HG03103 (cell line): ENCODE measurements at regions not wholly inside any gene's neighbourhood (a gene's known extent, or its start where the extent isn't known, plus 50 kb on each side); places are given as distances from the start of the nearest gene placed in this dataset.

ENCODE experiments used
- ATAC-seq: cut with Tn5 transposase; IDR thresholded peaks from one replicate; pipeline ENCODE4 v1.9.1; 2021; ENCODE audit warnings: low read depth; ENCODE audit not compliant: unreplicated experiment

- ATAC-seq = no peak
Measured at GRCh38 chr3:194801461-194802432, 116.1 kb downstream of the FAM43A start.

GRCh38 chr3:194804796-194805195, 119.1 kb downstream of the FAM43A start:
- ATAC-seq = no peak

- ATAC-seq = no peak
Measured at GRCh38 chr3:194805546-194805945, 119.9 kb downstream of the FAM43A start.

- no peak for ATAC-seq
Measured at GRCh38 chr3:194806991-194807630, 121.4 kb downstream of the FAM43A start.

DNA sequence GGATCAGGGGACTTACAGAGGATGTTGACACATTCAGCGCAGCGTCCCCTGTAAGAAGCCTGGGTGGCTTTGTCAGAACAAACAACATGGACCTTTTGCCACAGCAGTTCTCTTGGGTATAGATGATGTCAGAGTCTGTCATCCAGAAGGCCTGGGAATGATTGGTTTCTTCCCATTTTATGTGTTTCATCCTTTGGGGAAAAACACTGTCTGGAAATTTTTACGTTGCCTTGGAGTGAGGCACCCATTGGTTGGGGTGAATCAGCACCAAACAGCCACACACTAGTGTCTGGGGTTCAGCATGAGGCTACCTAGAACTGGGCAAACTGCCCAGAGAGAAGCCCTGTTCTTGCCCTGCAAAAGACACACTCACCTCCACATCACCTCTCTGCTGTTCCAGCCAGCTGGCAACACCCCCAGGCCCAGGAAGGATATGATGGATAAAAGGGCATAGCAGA, 123.0 kb downstream of the FAM43A start:
- no peak for ATAC-seq

GRCh38 chr3:194809382-194809781, 123.7 kb downstream of the FAM43A start:
- no peak for ATAC-seq

DNA sequence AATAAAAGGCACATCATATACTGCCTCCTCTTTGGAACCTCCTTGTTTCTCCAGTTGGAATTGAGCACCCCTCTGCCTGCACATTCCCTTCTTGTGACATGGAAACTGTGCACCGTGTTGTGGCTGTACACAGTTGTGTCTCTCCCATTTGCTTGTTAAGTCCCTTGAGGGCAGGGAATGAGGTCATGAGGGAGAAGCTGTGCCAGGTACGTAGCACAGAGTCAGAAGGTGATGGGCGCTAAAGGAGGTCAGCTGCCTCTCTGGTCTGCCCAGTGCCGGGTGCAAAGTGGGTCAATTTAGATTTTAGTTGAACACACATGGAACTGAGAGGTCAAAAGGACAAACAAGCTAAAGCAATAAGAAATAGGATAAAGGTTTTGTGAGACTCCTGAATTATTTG, 124.4 kb downstream of the FAM43A start:
- no peak for ATAC-seq

DNA sequence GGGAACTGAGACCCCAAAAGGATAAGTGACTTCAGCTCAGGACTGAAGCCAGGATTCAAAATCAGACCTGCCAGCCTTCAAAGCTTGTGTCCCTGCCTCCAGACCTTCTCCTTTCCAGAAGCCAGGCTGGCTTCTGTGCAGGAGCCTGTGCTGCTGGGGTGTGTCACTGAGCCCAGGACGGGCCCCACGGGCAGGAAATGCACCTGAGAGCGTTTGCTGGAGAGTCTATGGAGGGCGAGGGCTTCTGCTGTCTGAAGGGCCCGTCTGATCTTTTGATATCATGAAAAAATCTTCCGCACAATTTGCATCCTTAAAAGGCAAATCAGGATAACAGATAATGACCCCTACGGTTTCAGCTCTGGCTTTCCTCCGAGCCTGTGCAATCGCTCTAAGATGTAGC, 125.4 kb downstream of the FAM43A start:
- no peak for ATAC-seq

- ATAC-seq = no peak
Measured at GRCh38 chr3:194812176-194812575, 126.5 kb downstream of the FAM43A start.

DNA sequence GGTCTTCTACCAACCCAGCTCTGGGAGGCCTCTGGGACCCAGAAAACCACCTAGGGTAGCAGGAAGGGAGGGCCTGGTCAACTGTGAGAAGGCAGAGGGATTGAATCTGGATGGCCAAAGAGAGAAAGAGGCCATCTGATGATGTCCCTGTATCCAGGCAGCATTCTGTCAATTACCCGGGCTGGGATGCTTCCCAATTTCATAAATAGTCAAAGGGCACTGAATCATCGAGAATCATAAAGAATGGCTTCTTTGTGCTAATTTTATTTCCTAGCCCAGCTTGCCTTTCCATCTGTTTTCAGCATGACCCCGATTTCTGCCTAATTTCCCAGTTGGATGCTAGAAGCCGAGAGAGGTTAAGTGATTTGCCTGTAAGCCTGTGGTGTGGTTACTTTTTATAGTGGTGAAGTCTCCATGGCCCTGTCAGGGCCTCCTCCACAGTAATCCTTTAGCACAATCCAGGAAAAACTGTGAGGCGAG, 129.2 kb downstream of the FAM43A start:
- no peak for ATAC-seq

- no peak for ATAC-seq
Measured at GRCh38 chr3:194816748-194817591, 131.3 kb downstream of the FAM43A start.

GRCh38 chr3:194817592-194817930, 131.9 kb downstream of the FAM43A start:
- ATAC-seq = no peak

GRCh38 chr3:194817936-194818335, 132.3 kb downstream of the FAM43A start:
- ATAC-seq = no peak

DNA sequence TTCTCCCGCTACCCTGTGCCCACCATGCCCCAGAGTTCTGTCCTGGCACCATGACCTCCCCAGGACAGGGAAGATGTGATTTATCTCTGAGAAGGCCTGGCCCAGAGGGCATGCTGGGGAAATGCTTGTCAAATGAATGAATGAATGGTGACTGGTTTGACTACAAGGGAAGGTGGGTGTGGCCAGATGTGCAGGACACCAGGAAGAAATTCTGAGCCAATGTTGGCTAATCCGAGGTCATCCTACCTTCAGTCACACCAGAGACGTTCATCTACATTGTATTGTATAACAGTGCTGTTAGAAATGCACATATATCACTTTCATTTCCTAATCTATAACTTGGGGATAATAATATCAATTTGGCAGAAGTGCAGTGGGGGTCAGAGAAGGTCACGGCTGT, 138.4 kb downstream of the FAM43A start:
- no peak for ATAC-seq

DNA sequence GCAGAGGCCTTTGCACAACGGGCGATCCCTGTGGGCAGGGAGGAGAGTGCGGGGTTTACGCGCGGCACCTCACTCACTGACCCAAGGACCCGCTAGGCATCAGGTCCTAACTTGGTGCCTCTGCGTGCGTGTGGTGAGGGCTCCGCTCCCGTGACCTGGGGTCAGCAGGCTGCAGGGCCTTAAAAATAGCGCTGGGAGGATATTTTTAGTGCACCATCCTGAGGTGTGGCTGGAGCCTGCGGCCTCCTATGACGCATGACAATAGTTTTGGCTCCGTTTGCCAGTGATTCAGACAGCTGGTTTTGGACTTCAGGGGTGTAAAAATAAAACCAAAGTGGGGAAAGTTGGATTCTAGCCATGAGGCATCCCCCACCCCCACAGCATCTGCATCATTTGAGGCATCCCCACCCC, 139.0 kb downstream of the FAM43A start:
- ATAC-seq = no peak

DNA sequence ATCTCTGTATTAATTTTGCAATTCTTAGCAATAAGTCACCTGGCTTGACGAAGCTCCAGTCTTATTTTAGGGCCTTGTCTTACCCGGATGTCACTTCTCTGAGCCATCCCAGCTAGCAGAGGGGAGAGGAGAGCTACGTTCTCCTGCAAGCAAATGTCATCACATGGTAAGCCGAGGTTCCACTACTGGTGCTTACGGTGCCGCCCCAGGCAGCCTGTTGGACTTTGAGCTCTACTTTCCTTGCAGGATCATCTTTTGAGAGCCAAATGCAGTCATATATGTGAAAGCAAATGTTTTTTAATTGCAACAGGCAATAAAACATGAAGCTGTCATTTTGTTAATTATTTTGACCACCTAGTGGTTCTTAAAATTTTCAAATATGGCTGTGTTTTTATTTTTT, 140.9 kb downstream of the FAM43A start:
- ATAC-seq = no peak

DNA sequence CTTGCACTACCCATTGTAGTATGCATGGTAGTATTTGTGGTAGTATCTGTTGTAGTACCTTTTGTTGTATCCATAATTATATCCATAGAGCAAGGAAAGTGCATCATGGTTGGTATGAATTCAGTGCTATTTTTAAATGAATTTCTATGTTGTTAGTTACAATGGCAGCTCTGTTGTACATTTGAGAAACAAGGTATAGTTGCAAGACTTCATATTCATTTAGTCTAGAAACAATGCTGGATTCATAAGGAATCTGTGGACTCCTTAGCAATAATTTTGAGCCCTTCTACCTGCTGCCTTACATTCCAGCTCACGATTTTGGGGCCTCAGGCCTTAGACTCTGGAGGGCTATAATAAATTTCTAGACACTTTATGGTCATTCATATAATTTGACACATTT, 141.8 kb downstream of the FAM43A start:
- no peak for ATAC-seq

DNA sequence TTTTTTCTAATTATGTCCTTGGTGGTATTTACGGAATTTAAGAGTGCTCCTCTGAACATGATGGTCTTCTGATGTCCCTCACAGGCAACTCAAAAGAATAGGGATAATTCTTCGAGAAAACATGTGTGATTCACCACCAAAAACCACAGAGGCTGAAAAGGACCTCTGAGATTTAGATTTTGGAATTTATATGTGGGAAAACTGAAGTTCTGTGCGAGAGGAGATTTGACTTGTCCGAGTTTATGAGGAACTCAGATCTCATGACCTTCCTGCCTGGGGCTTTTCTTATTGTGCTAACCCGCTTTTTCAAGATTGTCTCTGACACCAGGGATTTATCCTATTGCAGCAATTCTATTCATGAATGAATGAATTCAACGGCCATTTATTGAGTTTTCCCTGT, 142.4 kb downstream of the FAM43A start:
- ATAC-seq = no peak

DNA sequence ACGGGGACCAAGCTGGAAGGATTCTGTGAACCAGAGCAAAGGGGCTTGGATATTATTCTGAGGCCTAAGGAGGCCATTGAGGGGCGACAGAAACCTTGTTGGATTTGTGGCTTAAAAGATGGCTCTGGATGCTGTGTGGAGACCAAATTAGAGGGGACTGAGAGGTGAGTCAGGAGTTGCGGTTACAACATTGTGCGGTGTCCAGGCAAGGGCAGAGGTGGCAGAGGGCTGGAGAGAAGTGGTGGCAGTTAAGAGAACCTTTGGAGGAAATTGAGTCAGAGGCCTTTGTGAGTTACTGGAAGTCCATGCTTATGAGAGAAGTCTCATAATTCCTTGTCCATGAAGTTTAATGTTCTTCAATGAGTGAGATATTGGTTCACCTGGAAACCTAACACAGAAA, 143.2 kb downstream of the FAM43A start:
- no peak for ATAC-seq

- no peak for ATAC-seq
Measured at GRCh38 chr3:194830401-194830800, 144.7 kb downstream of the FAM43A start.

GRCh38 chr3:194830978-194831377, 145.3 kb downstream of the FAM43A start:
- ATAC-seq = no peak
